ENCODE measurements at regions not wholly inside any gene's neighbourhood (a gene's known extent, or its start where the extent isn't known, plus 50 kb on each side); places are given as distances from the start of the nearest gene placed in this dataset.

GRCh38 chr4:129481107-129481506 is 385.2 kb downstream of the C4orf33 start:
- FAIRE-seq (no peak), ATAC-seq (no peak), DNase-seq (ENCODE audit: low read depth in 1 of 2, low spot score in 1 of 2) (no peak)
- no peaks in the 10 kb centered on the region for H3K9me3 ChIP-seq
- POLR2A ChIA-PET = no interaction called here
- TF ChIP-seq, protein P1, sequence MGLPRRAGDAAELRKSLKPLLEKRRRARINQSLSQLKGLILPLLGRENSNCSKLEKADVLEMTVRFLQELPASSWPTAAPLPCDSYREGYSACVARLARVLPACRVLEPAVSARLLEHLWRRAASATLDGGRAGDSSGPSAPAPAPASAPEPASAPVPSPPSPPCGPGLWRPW (IDR thresholded peaks at IDR 0.05) = no peak
- TF ChIP-seq EP300 (IDR thresholded peaks at IDR 0.05) = no peak
- no peak for TF ChIP-seq EHF (CRISPR knock-in tag; IDR thresholded peaks at IDR 0.05)
- TF ChIP-seq HOXB5 (CRISPR knock-in tag; IDR thresholded peaks at IDR 0.05) = no peak
- no peak for TF ChIP-seq FOSB (CRISPR knock-in tag; IDR thresholded peaks at IDR 0.05)
- TF ChIP-seq MAFK (IDR thresholded peaks at IDR 0.05; ENCODE audit: partially characterized antibody) = peak; percentile 23
- H3K4me3 ChIP-seq = no peak overlapping the region
- 16% methylated on average over 2 of the region's 2 CpGs for WGBS (ENCODE audit: missing lambda C conversion rate)
- CTCF ChIA-PET = no interaction called here
- H3K4me2 ChIP-seq = no peak overlapping the region
- no peaks in the 10 kb centered on the region for H3K4me1 ChIP-seq
- no peak overlapping the region for H3K27ac ChIP-seq

DNA sequence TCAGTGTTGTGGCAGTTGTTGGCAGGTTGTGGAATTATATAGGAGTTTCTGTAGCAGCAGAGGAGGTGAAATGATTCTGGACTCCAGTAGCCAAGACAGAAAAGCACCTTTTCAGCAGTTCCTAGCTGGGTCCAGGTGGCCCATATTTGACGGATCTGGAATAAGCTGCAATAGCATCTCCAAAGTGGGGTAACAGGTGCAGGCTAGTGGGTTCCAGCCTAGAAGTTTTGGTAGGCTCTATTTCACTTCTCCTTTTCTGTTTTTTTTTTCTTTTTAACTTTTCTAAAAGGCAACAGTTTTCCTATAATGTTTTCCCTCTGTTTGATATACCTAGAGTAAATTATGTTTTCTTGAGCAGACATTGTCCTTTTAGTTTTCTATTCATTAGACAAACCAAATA is 392.5 kb downstream of the C4orf33 start:
- no peak for ATAC-seq
- DNase-seq (ENCODE audit: low read depth in 1 of 2, low spot score in 1 of 2) = no peak
- H3K9me3 ChIP-seq = no peaks in the 10 kb centered on the region
- no peaks in the 10 kb centered on the region for H3K4me1 ChIP-seq
- H3K27ac ChIP-seq = no peak overlapping the region
- TF ChIP-seq CEBPB (IDR thresholded peaks at IDR 0.05) (no peak), SREBF2 (IDR thresholded peaks at IDR 0.05) (no peak), RFX5 (IDR thresholded peaks at IDR 0.05) (no peak), RARB (CRISPR knock-in tag; IDR thresholded peaks at IDR 0.05) (no peak), ESRRA (IDR thresholded peaks at IDR 0.05; ENCODE audit: borderline replicate concordance, low read length) (no peak), HOXA7 (CRISPR knock-in tag; IDR thresholded peaks at IDR 0.05) (no peak), SMC3 (IDR thresholded peaks at IDR 0.05) (no peak), POLR2AphosphoS2 (conservative IDR thresholded peaks at IDR 0.05; ENCODE audit: low read length) (no peak), NFE2L2 (conservative IDR thresholded peaks at IDR 0.05; ENCODE audit: low read length) (no peak), FOXS1 (CRISPR knock-in tag; IDR thresholded peaks at IDR 0.05) (no peak), E2F6 (IDR thresholded peaks at IDR 0.05; ENCODE audit: borderline replicate concordance, low read depth) (no peak), KDM1A (IDR thresholded peaks at IDR 0.05; ENCODE audit: low read depth) (no peak), USF2 (IDR thresholded peaks at IDR 0.05) (no peak)
- TF ChIP-seq, protein P2, sequence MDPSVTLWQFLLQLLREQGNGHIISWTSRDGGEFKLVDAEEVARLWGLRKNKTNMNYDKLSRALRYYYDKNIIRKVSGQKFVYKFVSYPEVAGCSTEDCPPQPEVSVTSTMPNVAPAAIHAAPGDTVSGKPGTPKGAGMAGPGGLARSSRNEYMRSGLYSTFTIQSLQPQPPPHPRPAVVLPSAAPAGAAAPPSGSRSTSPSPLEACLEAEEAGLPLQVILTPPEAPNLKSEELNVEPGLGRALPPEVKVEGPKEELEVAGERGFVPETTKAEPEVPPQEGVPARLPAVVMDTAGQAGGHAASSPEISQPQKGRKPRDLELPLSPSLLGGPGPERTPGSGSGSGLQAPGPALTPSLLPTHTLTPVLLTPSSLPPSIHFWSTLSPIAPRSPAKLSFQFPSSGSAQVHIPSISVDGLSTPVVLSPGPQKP (IDR thresholded peaks at IDR 0.05; ENCODE audit: low read depth, low read length) = no peak
- ChIA-PET CTCF (no interaction called here), POLR2A (no interaction called here)
- WGBS (ENCODE audit: missing lambda C conversion rate) = 5% methylated on average over 1 of the region's 1 CpG
- H3K4me2 ChIP-seq = no peak overlapping the region
- H3K4me3 ChIP-seq = no peak overlapping the region
- no peak for FAIRE-seq

DNA sequence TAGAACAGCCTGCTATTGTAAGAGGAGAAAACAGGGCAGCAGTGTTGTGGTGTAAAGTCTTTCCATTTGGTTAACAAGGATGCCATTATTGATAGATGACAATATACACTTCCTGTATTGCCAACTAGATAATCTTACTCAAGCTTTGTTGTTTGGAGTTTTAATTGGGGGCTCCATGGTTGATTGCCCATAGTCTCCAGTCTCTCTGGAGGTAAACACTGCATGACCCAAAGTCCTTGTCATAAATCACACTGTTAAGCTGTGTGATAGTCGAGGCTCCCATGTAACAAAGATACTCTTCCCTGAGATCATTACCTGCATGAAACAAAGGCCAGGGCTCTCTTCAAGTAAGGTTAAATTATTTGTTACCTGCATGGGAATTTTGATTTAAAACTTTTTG is 394.6 kb downstream of the C4orf33 start:
- H3K27ac ChIP-seq = no peak overlapping the region
- H3K4me1 ChIP-seq = no peaks in the 10 kb centered on the region
- H3K4me2 ChIP-seq = no peak overlapping the region
- no peak for DNase-seq (ENCODE audit: low read depth in 1 of 2, low spot score in 1 of 2)
- WGBS (ENCODE audit: missing lambda C conversion rate) = 8% methylated on average over 1 of the region's 1 CpG
- no peak overlapping the region for H3K4me3 ChIP-seq
- CTCF ChIA-PET = no interaction called here
- no peak for FAIRE-seq
- no peak for ATAC-seq
- no peak for TF ChIP-seq ZFP36 (IDR thresholded peaks at IDR 0.05; ENCODE audit: borderline replicate concordance, partially characterized antibody)
- TF ChIP-seq GATA3 (IDR thresholded peaks at IDR 0.05; ENCODE audit: borderline replicate concordance) = no peak
- TF ChIP-seq, protein P3, sequence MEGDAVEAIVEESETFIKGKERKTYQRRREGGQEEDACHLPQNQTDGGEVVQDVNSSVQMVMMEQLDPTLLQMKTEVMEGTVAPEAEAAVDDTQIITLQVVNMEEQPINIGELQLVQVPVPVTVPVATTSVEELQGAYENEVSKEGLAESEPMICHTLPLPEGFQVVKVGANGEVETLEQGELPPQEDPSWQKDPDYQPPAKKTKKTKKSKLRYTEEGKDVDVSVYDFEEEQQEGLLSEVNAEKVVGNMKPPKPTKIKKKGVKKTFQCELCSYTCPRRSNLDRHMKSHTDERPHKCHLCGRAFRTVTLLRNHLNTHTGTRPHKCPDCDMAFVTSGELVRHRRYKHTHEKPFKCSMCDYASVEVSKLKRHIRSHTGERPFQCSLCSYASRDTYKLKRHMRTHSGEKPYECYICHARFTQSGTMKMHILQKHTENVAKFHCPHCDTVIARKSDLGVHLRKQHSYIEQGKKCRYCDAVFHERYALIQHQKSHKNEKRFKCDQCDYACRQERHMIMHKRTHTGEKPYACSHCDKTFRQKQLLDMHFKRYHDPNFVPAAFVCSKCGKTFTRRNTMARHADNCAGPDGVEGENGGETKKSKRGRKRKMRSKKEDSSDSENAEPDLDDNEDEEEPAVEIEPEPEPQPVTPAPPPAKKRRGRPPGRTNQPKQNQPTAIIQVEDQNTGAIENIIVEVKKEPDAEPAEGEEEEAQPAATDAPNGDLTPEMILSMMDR (IDR thresholded peaks at IDR 0.05) = no peak
- no peak for TF ChIP-seq NFE2L2 (conservative IDR thresholded peaks at IDR 0.05; ENCODE audit: low read length)
- no peak for TF ChIP-seq CHD4 (IDR thresholded peaks at IDR 0.05; ENCODE audit: borderline replicate concordance)
- TF ChIP-seq HOXA7 (CRISPR knock-in tag; IDR thresholded peaks at IDR 0.05) = no peak
- no peak for TF ChIP-seq HDAC2 (IDR thresholded peaks at IDR 0.05)
- no peak for TF ChIP-seq RFX5 (IDR thresholded peaks at IDR 0.05)
- no peak for TF ChIP-seq E2F6 (IDR thresholded peaks at IDR 0.05; ENCODE audit: borderline replicate concordance, low read depth)
- no peak for TF ChIP-seq FOXS1 (CRISPR knock-in tag; IDR thresholded peaks at IDR 0.05)
- TF ChIP-seq ZSCAN20 (CRISPR knock-in tag; IDR thresholded peaks at IDR 0.05) = no peak
- no peak for TF ChIP-seq FOSL2 (IDR thresholded peaks at IDR 0.05)
- TF ChIP-seq FOSL2 (CRISPR knock-in tag; IDR thresholded peaks at IDR 0.05) = no peak
- no peak for TF ChIP-seq HOXB5 (CRISPR knock-in tag; IDR thresholded peaks at IDR 0.05)
- no peak for TF ChIP-seq ESRRA (IDR thresholded peaks at IDR 0.05; ENCODE audit: borderline replicate concordance, low read length)
- TF ChIP-seq JUNB (IDR thresholded peaks at IDR 0.05) = no peak
- no peak for TF ChIP-seq NR3C1 (IDR thresholded peaks at IDR 0.05)
- TF ChIP-seq HOXB13 (CRISPR knock-in tag; IDR thresholded peaks at IDR 0.05; ENCODE audit: low read depth) = no peak
- no peak for TF ChIP-seq CBX8 (IDR thresholded peaks at IDR 0.05)
- no peaks in the 10 kb centered on the region for H3K9me3 ChIP-seq
- POLR2A ChIA-PET = no interaction called here

All from A549 (cell line).